HEK293T (cell line): ENCODE measurements at regions not wholly inside any gene's neighbourhood (a gene's known extent, or its start where the extent isn't known, plus 50 kb on each side); places are given as distances from the start of the nearest gene placed in this dataset.

Experiments
- CTCF ChIA-PET: fragments of 350-600 bp; formaldehyde crosslinking; extraction: SDS; loops from one replicate; lab custom pipeline; 2021; ENCODE audit warnings: antibody characterized with exemption, inconsistent platforms; lab: Yijun Ruan, JAX
- POLR2A ChIA-PET: fragments of 350-600 bp; formaldehyde crosslinking; extraction: SDS; loops from one replicate; lab custom pipeline; 2020; ENCODE audit warnings: antibody characterized with exemption, inconsistent platforms; lab: Yijun Ruan, JAX
- DNase-seq: peaks from one replicate; pipeline ENCODE4 v3.0.0; 2012; ENCODE audit warnings: mixed read lengths; ENCODE audit errors: extremely low spot score
- ARNT ChIP-seq: fragments of 450-650 bp; IDR thresholded peaks from 2 replicates; pipeline ENCODE4 v1.6.1; 2017; ENCODE audit warnings: mild to moderate bottlenecking
- BHLHE40 ChIP-seq: fragments of 450-650 bp; IDR thresholded peaks from 2 replicates; pipeline ENCODE4 v1.6.1; 2016; ENCODE audit warnings: mild to moderate bottlenecking, moderate library complexity, borderline replicate concordance
- CTBP1 ChIP-seq: fragments of 450-650 bp; IDR thresholded peaks from 2 replicates; pipeline ENCODE4 v1.6.1; 2016; ENCODE audit warnings: borderline replicate concordance
- ELF4 ChIP-seq: fragments of 450-650 bp; IDR thresholded peaks from 2 replicates; pipeline ENCODE4 v1.6.1; 2017; ENCODE audit warnings: antibody characterized with exemption
- FOXA1 ChIP-seq: fragments of 450-650 bp; IDR thresholded peaks from 2 replicates; pipeline ENCODE4 v1.6.1; 2016; ENCODE audit warnings: mild to moderate bottlenecking
- FOXK2 ChIP-seq: fragments of 450-650 bp; IDR thresholded peaks from 2 replicates; pipeline ENCODE4 v1.6.1; 2016; ENCODE audit warnings: mild to moderate bottlenecking
- FOXM1 ChIP-seq: fragments of 450-650 bp; IDR thresholded peaks from 2 replicates; pipeline ENCODE4 v1.6.1; 2017; ENCODE audit warnings: mild to moderate bottlenecking, borderline replicate concordance
- HDGF ChIP-seq: fragments of 450-650 bp; IDR thresholded peaks from 2 replicates; pipeline ENCODE4 v1.6.1; 2017; ENCODE audit warnings: antibody characterized with exemption, borderline replicate concordance
- L3MBTL2 ChIP-seq: fragments of 450-650 bp; conservative IDR thresholded peaks from 2 replicates; pipeline ENCODE4 v1.6.1; 2016; ENCODE audit warnings: mild to moderate bottlenecking
- LEF1 ChIP-seq: fragments of 450-650 bp; IDR thresholded peaks from 2 replicates; pipeline ENCODE4 v1.6.1; 2017; ENCODE audit warnings: mild to moderate bottlenecking, borderline replicate concordance
- NFRKB ChIP-seq: fragments of 450-650 bp; IDR thresholded peaks from 2 replicates; pipeline ENCODE4 v1.6.1; 2016; ENCODE audit warnings: mild to moderate bottlenecking, moderate library complexity
- PKNOX1 ChIP-seq: fragments of 450-650 bp; IDR thresholded peaks from 2 replicates; pipeline ENCODE4 v1.6.1; 2016
- SP1 ChIP-seq: fragments of 450-650 bp; IDR thresholded peaks from 2 replicates; pipeline ENCODE4 v1.6.1; 2017
- SUZ12 ChIP-seq: fragments of 450-650 bp; IDR thresholded peaks from 2 replicates; pipeline ENCODE4 v1.6.1; 2016; ENCODE audit warnings: mild to moderate bottlenecking
- TARDBP ChIP-seq: fragments of 450-650 bp; IDR thresholded peaks from 2 replicates; pipeline ENCODE4 v1.6.1; 2016
- ZNF384 ChIP-seq: fragments of 450-650 bp; IDR thresholded peaks from 2 replicates; pipeline ENCODE4 v1.6.1; 2016

- no peak for DNase-seq
- ChIA-PET CTCF (no interaction called here), POLR2A (no interaction called here)
- TF ChIP-seq FOXK2 = no peak
- no peak for TF ChIP-seq NFRKB
- TF ChIP-seq LEF1 = no peak
- no peak for TF ChIP-seq TARDBP
- no peak for TF ChIP-seq CTBP1
- TF ChIP-seq HDGF = no peak
- TF ChIP-seq SP1 = no peak
- TF ChIP-seq ARNT = no peak
- TF ChIP-seq FOXA1 = no peak
- TF ChIP-seq L3MBTL2 = no peak
- no peak for TF ChIP-seq ZNF384
- no peak for TF ChIP-seq SUZ12
- TF ChIP-seq BHLHE40 = no peak
- no peak for TF ChIP-seq PKNOX1
- no peak for TF ChIP-seq FOXM1
- no peak for TF ChIP-seq ELF4
Measured at GRCh38 chr12:58521796-58522195, 398.5 kb downstream of the LRIG3 start.

GRCh38 chr12:58523360-58523759 is 396.9 kb downstream of the LRIG3 start:
- ChIA-PET POLR2A (no interaction called here), CTCF (no interaction called here)
- no peak for TF ChIP-seq ZNF384
- TF ChIP-seq FOXK2 = no peak
- no peak for DNase-seq

GRCh38 chr12:58528271-58528670 is 392.0 kb downstream of the LRIG3 start:
- no peak for TF ChIP-seq L3MBTL2
- no peak for TF ChIP-seq FOXK2
- no peak for TF ChIP-seq FOXA1
- TF ChIP-seq SP1 = no peak
- POLR2A ChIA-PET = no interaction called here
- CTCF ChIA-PET = interaction anchor here (1.0 kb wide), 1 partner anchor 12 kb away, joined by 6 read pairs; no protein-coding TSS in a partner anchor
- DNase-seq = no peak

- no peak for DNase-seq
- CTCF ChIA-PET = interaction anchor here (1.0 kb wide), 1 partner anchor 11 kb away, joined by 6 read pairs; no protein-coding TSS in a partner anchor
- POLR2A ChIA-PET = no interaction called here
- TF ChIP-seq ARNT (no peak), FOXK2 (no peak), ELF4 (no peak), NFRKB (no peak), SUZ12 (no peak), LEF1 (no peak), SP1 (no peak), FOXM1 (no peak), PKNOX1 (no peak), L3MBTL2 (no peak), ZNF384 (no peak), HDGF (no peak), CTBP1 (no peak)
Measured at GRCh38 chr12:58529114-58529665, 391.1 kb downstream of the LRIG3 start.

GRCh38 chr12:58529897-58530741 is 390.2 kb downstream of the LRIG3 start:
- CTCF ChIA-PET = no interaction called here
- POLR2A ChIA-PET = no interaction called here
- DNase-seq = no peak
- TF ChIP-seq FOXM1 (no peak), PKNOX1 (no peak), ARNT (no peak), NFRKB (no peak), FOXA1 (no peak), CTBP1 (no peak), ELF4 (no peak), L3MBTL2 (no peak), TARDBP (no peak), FOXK2 (no peak), SP1 (no peak), LEF1 (no peak), SUZ12 (no peak), BHLHE40 (no peak), HDGF (no peak), ZNF384 (no peak)

- no peak for TF ChIP-seq SP1
- no peak for TF ChIP-seq CTBP1
- TF ChIP-seq BHLHE40 = no peak
- TF ChIP-seq PKNOX1 = no peak
- TF ChIP-seq ZNF384 = no peak
- no peak for TF ChIP-seq FOXK2
- no peak for TF ChIP-seq HDGF
- no peak for TF ChIP-seq LEF1
- TF ChIP-seq FOXA1 = no peak
- TF ChIP-seq L3MBTL2 = no peak
- CTCF ChIA-PET = no interaction called here
Measured at GRCh38 chr12:58530742-58531062, 389.6 kb downstream of the LRIG3 start.

More at GRCh38 chr12:58530742-58531062, 389.6 kb downstream of the LRIG3 start:
- POLR2A ChIA-PET = no interaction called here
- DNase-seq = no peak
